IMR-90 (cell line): ENCODE measurements at regions not wholly inside any gene's neighbourhood (a gene's known extent, or its start where the extent isn't known, plus 50 kb on each side); places are given as distances from the start of the nearest gene placed in this dataset.

Source experiments
- ATAC-seq: fragments of 200-7000 bp; cut with Tn5 transposase; 2 replicates; pipeline ENCODE4 v1.9.1; 2020; ENCODE audit warnings: low read depth, mild to moderate bottlenecking, moderate library complexity
- BruUV-seq: library from RNA; stranded (reverse); fragments of 400-500 nt; replicated peaks from 2 replicates; lab custom pipeline; 2021; lab: Mats Ljungman, UMichigan
- CTCF ChIA-PET: fragments of 300-600 bp; formaldehyde crosslinking; extraction: SDS; loops from one replicate; lab custom pipeline; 2021; ENCODE audit warnings: antibody characterized with exemption; lab: Yijun Ruan, JAX
- POLR2A ChIA-PET: fragments of 300-600 bp; sonication (Branson Sonifier 250); formaldehyde crosslinking; loops from one replicate; lab custom pipeline; 2022; ENCODE audit warnings: antibody characterized with exemption; ENCODE audit not compliant: unreplicated experiment; lab: Charles Lee
- DNase-seq: peaks from one replicate; pipeline ENCODE4 v3.0.0; 2013
- H2AFZ ChIP-seq: replicated peaks from 2 replicates; pipeline ENCODE3; 2013; ENCODE audit warnings: low read length, mild to moderate bottlenecking; ENCODE audit not compliant: poor library complexity
- H2AK5ac ChIP-seq: 2 replicates; pipeline ENCODE4 v1.6.1; 2013; ENCODE audit warnings: low read depth, low read length, inconsistent platforms
- H2AK9ac ChIP-seq: replicated peaks from 2 replicates; pipeline ENCODE3; 2013; ENCODE audit warnings: mild to moderate bottlenecking, low read depth, low read length, moderate library complexity; ENCODE audit not compliant: poor library complexity
- H2BK120ac ChIP-seq: 2 replicates; pipeline ENCODE4 v1.6.1; 2013; ENCODE audit warnings: low read depth, low read length, inconsistent platforms
- H2BK15ac ChIP-seq: 3 replicates; pipeline ENCODE4 v1.6.1; 2013; ENCODE audit warnings: low read depth, low read length, inconsistent platforms
- H2BK20ac ChIP-seq: 2 replicates; pipeline ENCODE4 v1.6.1; 2013; ENCODE audit warnings: low read depth, mild to moderate bottlenecking, inconsistent platforms, low read length, moderate library complexity
- H2BK5ac ChIP-seq: 2 replicates; pipeline ENCODE4 v1.6.1; 2013; ENCODE audit warnings: mild to moderate bottlenecking, low read depth, low read length, inconsistent platforms; ENCODE audit not compliant: poor library complexity, severe bottlenecking
- H3K14ac ChIP-seq: replicated peaks from 2 replicates; pipeline ENCODE4 v1.6.1; 2013; ENCODE audit warnings: low read depth, low read length, inconsistent platforms
- H3K18ac ChIP-seq: 2 replicates; pipeline ENCODE4 v1.6.1; 2013; ENCODE audit warnings: low read depth, low read length, control low read depth
- H3K23ac ChIP-seq: 2 replicates; pipeline ENCODE4 v1.6.1; 2013; ENCODE audit warnings: low read depth, low read length, inconsistent platforms
- H3K27ac ChIP-seq: 2 replicates; pipeline ENCODE4 v1.5.1; 2013; ENCODE audit warnings: mild to moderate bottlenecking, control low read depth, low read length; ENCODE audit not compliant: insufficient read depth
- H3K27me3 ChIP-seq: 2 replicates; pipeline ENCODE4 v1.6.1; 2013; ENCODE audit warnings: low read length; ENCODE audit not compliant: control insufficient read depth, insufficient read depth
- H3K36me3 ChIP-seq: 2 replicates; pipeline ENCODE4 v1.6.1; 2013; ENCODE audit warnings: low read length, mixed read lengths; ENCODE audit not compliant: control insufficient read depth, insufficient read depth
- H3K4ac ChIP-seq: 2 replicates; pipeline ENCODE4 v1.6.1; 2013; ENCODE audit warnings: low read depth, low read length, inconsistent platforms
- H3K4me1 ChIP-seq: 2 replicates; pipeline ENCODE4 v1.6.1; 2013; ENCODE audit warnings: low read length, mixed read lengths; ENCODE audit not compliant: control insufficient read depth, insufficient read depth
- H3K4me2 ChIP-seq: 2 replicates; pipeline ENCODE4 v1.6.1; 2013; ENCODE audit warnings: low read depth, mild to moderate bottlenecking, control low read depth, low read length, moderate library complexity
- H3K4me3 ChIP-seq: 2 replicates; pipeline ENCODE4 v1.5.1; 2013; ENCODE audit warnings: low read depth, mild to moderate bottlenecking, control low read depth, low read length, moderate library complexity; ENCODE audit not compliant: insufficient read depth
- H3K56ac ChIP-seq: 2 replicates; pipeline ENCODE4 v1.6.1; 2013; ENCODE audit warnings: low read length, inconsistent platforms; ENCODE audit not compliant: insufficient read depth; ENCODE audit errors: extremely low read depth
- H3K79me1 ChIP-seq, 2 experiments: 2 replicates each; pipeline ENCODE4 v1.6.1; 2013; ENCODE audit warnings: low read length in 2 of 2, inconsistent platforms in 1 of 2, low read depth in 1 of 2
- H3K9ac ChIP-seq: 2 replicates; pipeline ENCODE4 v1.6.1; 2013; ENCODE audit warnings: low read depth, low read length, control low read depth
- H3K9me1 ChIP-seq: 2 replicates; pipeline ENCODE4 v1.6.1; 2013; ENCODE audit warnings: low read length, inconsistent platforms; ENCODE audit not compliant: insufficient read depth
- H3K9me3 ChIP-seq: 2 replicates; pipeline ENCODE4 v1.6.1; 2013; ENCODE audit warnings: low read length; ENCODE audit not compliant: control insufficient read depth, insufficient read depth
- H4K20me1 ChIP-seq: 2 replicates; pipeline ENCODE4 v1.6.1; 2013; ENCODE audit warnings: low read length, inconsistent platforms; ENCODE audit not compliant: insufficient read depth
- H4K5ac ChIP-seq: 2 replicates; pipeline ENCODE4 v1.6.1; 2013; ENCODE audit warnings: mild to moderate bottlenecking, low read depth, low read length, control low read depth
- H4K8ac ChIP-seq, 2 experiments: 2 replicates each; pipeline ENCODE4 v1.6.1; 2013; ENCODE audit warnings: low read depth in 2 of 2, low read length in 2 of 2, control low read depth in 1 of 2, inconsistent platforms in 1 of 2
- H4K91ac ChIP-seq: 2 replicates; pipeline ENCODE4 v1.6.1; 2013; ENCODE audit warnings: low read depth, low read length, inconsistent platforms; ENCODE audit not compliant: insufficient read depth
- BHLHE40 ChIP-seq: fragments of 150-350 bp; IDR thresholded peaks from 2 replicates; pipeline ENCODE4 v1.6.1; 2016; ENCODE audit warnings: mild to moderate bottlenecking, low read depth, low read length
- CTCF ChIP-seq: conservative IDR thresholded peaks from 2 replicates; pipeline ENCODE4 v1.5.1; 2012; ENCODE audit warnings: mild to moderate bottlenecking, low read depth, low read length, improper control_type of control experiment
- FOS ChIP-seq: fragments of 150-350 bp; IDR thresholded peaks from 2 replicates; pipeline ENCODE4 v1.6.1; 2016; ENCODE audit warnings: low read depth, low read length
- MAZ ChIP-seq: IDR thresholded peaks from 2 replicates; pipeline ENCODE4 v1.6.1; 2012; ENCODE audit warnings: low read depth, mild to moderate bottlenecking, low read length, improper control_type of control experiment, moderate library complexity, borderline replicate concordance
- NFE2L2 ChIP-seq: fragments of 150-350 bp; IDR thresholded peaks from 2 replicates; pipeline ENCODE4 v1.6.1; 2016; ENCODE audit warnings: low read depth, mild to moderate bottlenecking, low read length
- RCOR1 ChIP-seq: IDR thresholded peaks from 2 replicates; pipeline ENCODE4 v1.6.1; 2012; ENCODE audit warnings: mild to moderate bottlenecking, low read length, improper control_type of control experiment; ENCODE audit not compliant: insufficient replicate concordance
- RFX5 ChIP-seq: IDR thresholded peaks from 2 replicates; pipeline ENCODE4 v1.8.0; 2012; ENCODE audit warnings: low read depth, mild to moderate bottlenecking, low read length, moderate library complexity
- SMC3 ChIP-seq: fragments of 150-350 bp; IDR thresholded peaks from 2 replicates; pipeline ENCODE4 v1.6.1; 2016; ENCODE audit warnings: low read depth, mild to moderate bottlenecking, antibody characterized with exemption, low read length, moderate library complexity
- USF2 ChIP-seq: fragments of 150-350 bp; IDR thresholded peaks from 2 replicates; pipeline ENCODE4 v1.6.1; 2017; ENCODE audit warnings: mild to moderate bottlenecking, antibody characterized with exemption, low read length, low read depth
- WGBS, 2 experiments: methylation state at CpG; one replicate each; pipeline versions ENCODE4 v1.1.5 to v1.1.7; 2013; ENCODE audit warnings: missing lambda C conversion rate in 2 of 2; ENCODE audit not compliant: insufficient read length in 1 of 2; ENCODE audit errors: extremely low coverage in 2 of 2; 5-methylcytosine and 5-hydroxymethylcytosine counted together
- dilution Hi-C: fragments of 300-500 bp; cut with HindIII; formaldehyde crosslinking; loops from one replicate; pipeline ENCODE4 v1.14.3; 2018; ENCODE audit warnings: low sequenced_read_pairs; ENCODE audit not compliant: unreplicated experiment
- in situ Hi-C: fragments of 300-500 bp; cut with MboI; formaldehyde crosslinking; loops from 3 replicates; pipeline ENCODE4 v1.14.3; 2019; ENCODE audit warnings: low sequenced_read_pairs, inconsistent platforms, mixed read lengths
- intact Hi-C: fragments of 100-400 bp; cut with micrococcal nuclease; formaldehyde crosslinking; loops from 2 replicates; pipeline ENCODE4 v1.10.0; 2022
- TF ChIP-seq, protein P1 (sequence below): fragments of 150-350 bp; IDR thresholded peaks from 2 replicates; pipeline ENCODE4 v1.6.1; 2016; ENCODE audit warnings: low read depth, mild to moderate bottlenecking, low read length, moderate library complexity, borderline replicate concordance

DNA sequence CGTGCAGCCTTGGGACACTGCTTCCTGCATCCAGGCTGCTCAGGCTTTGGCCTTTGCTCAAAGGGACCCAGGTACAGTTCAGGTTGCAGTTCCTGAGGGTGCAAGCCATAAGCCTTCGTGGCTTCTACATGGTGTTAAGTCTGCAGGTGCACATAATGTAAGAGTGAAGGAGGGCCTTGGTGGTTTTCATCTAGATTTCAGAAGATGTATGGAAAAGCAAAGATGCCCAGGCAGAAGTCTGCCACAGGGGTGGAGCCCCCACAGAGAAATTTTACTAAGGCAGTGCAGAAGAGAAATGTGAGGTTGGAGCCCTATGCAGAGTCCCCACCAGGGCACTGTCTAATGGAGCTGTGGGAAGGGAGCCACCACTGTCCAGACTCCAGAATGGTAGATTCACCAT, 200.9 kb downstream of the ICE1 start:
- ChIA-PET POLR2A (no interaction called here), CTCF (no interaction called here)
- ATAC-seq (no peak), DNase-seq (no peak)
- no peak overlapping the region for H3K18ac ChIP-seq
- no peak overlapping the region for H2AFZ ChIP-seq
- no peak overlapping the region for H3K9ac ChIP-seq
- H3K9me3 ChIP-seq = peaks cover 25% of the 10 kb centered on the region
- no peaks in the 10 kb centered on the region for H3K4me1 ChIP-seq
- H2BK120ac ChIP-seq = no peak overlapping the region
- in situ Hi-C loops (no loop called here), intact Hi-C loops (no loop called here), dilution Hi-C loops (no loop called here)
- H3K23ac ChIP-seq = no peak overlapping the region
- 0% methylated on average over 1 of the region's 2 CpGs; no CpG with 5 or more reads in 1 of the 2 experiments for WGBS, 2 experiments
- no peak overlapping the region for H4K8ac ChIP-seq
- H2AK9ac ChIP-seq = no peak overlapping the region
- no peaks in the 10 kb centered on the region for H3K27me3 ChIP-seq
- no peaks in the 10 kb centered on the region for H3K36me3 ChIP-seq
- no peaks in the 10 kb centered on the region for H3K79me1 ChIP-seq
- no peak overlapping the region for H2BK15ac ChIP-seq
- no peak for TF ChIP-seq MAZ
- no peak for TF ChIP-seq BHLHE40
- TF ChIP-seq SMC3 = no peak
- no peak for TF ChIP-seq NFE2L2
- TF ChIP-seq, protein P1, sequence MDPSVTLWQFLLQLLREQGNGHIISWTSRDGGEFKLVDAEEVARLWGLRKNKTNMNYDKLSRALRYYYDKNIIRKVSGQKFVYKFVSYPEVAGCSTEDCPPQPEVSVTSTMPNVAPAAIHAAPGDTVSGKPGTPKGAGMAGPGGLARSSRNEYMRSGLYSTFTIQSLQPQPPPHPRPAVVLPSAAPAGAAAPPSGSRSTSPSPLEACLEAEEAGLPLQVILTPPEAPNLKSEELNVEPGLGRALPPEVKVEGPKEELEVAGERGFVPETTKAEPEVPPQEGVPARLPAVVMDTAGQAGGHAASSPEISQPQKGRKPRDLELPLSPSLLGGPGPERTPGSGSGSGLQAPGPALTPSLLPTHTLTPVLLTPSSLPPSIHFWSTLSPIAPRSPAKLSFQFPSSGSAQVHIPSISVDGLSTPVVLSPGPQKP = no peak
- TF ChIP-seq CTCF = no peak
- TF ChIP-seq RFX5 = no peak
- TF ChIP-seq USF2 = no peak
- no peak for TF ChIP-seq FOS
- TF ChIP-seq RCOR1 = no peak
- no peak overlapping the region for H3K56ac ChIP-seq
- no peaks in the 10 kb centered on the region for H3K9me1 ChIP-seq
- no peak overlapping the region for H2BK5ac ChIP-seq
- H4K5ac ChIP-seq = no peak overlapping the region
- no peak overlapping the region for H3K4me3 ChIP-seq
- no peak overlapping the region for H4K91ac ChIP-seq
- H2AK5ac ChIP-seq = no peak overlapping the region
- no peak overlapping the region for H3K4ac ChIP-seq
- H4K20me1 ChIP-seq = no peaks in the 10 kb centered on the region
- no peak overlapping the region for H3K14ac ChIP-seq
- no TSS peak for BruUV-seq
- no peak overlapping the region for H2BK20ac ChIP-seq
- no peak overlapping the region for H3K27ac ChIP-seq
- no peak overlapping the region for H3K4me2 ChIP-seq
